SK-N-MC (cell line): ENCODE measurements at regions not wholly inside any gene's neighbourhood (a gene's known extent, or its start where the extent isn't known, plus 50 kb on each side); places are given as distances from the start of the nearest gene placed in this dataset.

ENCODE experiments used
- EZH2 ChIP-seq: fragments of 200-600 bp; sonication (generic); IDR thresholded peaks from one replicate; pipeline ENCODE4 v1.6.1; 2017; ENCODE audit warnings: antibody characterized with exemption
- POLR2AphosphoS5 ChIP-seq: IDR thresholded peaks from 2 replicates; pipeline ENCODE4 v1.6.1; 2012; ENCODE audit warnings: mild to moderate bottlenecking, low read depth, low read length, borderline replicate concordance

- TF ChIP-seq POLR2AphosphoS5 (no peak), EZH2 (no peak)
These were observed 137.8 kb downstream of the CEP135 start for GRCh38 chr4:56086561-56086960.
